WTC11 (cell line): ENCODE measurements at regions not wholly inside any gene's neighbourhood (a gene's known extent, or its start where the extent isn't known, plus 50 kb on each side); places are given as distances from the start of the nearest gene placed in this dataset.

Experiments used
- MAX ChIP-seq: sonication (generic); formaldehyde crosslinking; IDR thresholded peaks from 2 replicates; pipeline ENCODE4 v1.8.0; 2022; ENCODE audit warnings: mild to moderate bottlenecking, missing genetic modification reagents
- NR2C2 ChIP-seq: sonication (generic); formaldehyde crosslinking; IDR thresholded peaks from 2 replicates; pipeline ENCODE4 v1.8.0; 2022; ENCODE audit warnings: mild to moderate bottlenecking, missing genetic modification reagents
- USF2 ChIP-seq: sonication (generic); formaldehyde crosslinking; IDR thresholded peaks from 2 replicates; pipeline ENCODE4 v1.8.1; 2023; ENCODE audit warnings: mild to moderate bottlenecking, missing genetic modification reagents, moderate library complexity
- TF ChIP-seq, protein P1 (sequence below): sonication (generic); formaldehyde crosslinking; IDR thresholded peaks from 2 replicates; pipeline ENCODE4 v1.8.0; 2022; ENCODE audit warnings: mild to moderate bottlenecking, missing genetic modification reagents
- TF ChIP-seq, protein P2 (sequence below): sonication (generic); formaldehyde crosslinking; IDR thresholded peaks from 2 replicates; pipeline ENCODE4 v1.8.1; 2023; ENCODE audit warnings: mild to moderate bottlenecking, missing genetic modification reagents

GRCh38 chr1:29397981-29398380 lies 161.7 kb downstream of the PTPRU start:
- TF ChIP-seq MAX = no peak
- no peak for TF ChIP-seq NR2C2 (CRISPR knock-in tag)
- TF ChIP-seq, protein P1, sequence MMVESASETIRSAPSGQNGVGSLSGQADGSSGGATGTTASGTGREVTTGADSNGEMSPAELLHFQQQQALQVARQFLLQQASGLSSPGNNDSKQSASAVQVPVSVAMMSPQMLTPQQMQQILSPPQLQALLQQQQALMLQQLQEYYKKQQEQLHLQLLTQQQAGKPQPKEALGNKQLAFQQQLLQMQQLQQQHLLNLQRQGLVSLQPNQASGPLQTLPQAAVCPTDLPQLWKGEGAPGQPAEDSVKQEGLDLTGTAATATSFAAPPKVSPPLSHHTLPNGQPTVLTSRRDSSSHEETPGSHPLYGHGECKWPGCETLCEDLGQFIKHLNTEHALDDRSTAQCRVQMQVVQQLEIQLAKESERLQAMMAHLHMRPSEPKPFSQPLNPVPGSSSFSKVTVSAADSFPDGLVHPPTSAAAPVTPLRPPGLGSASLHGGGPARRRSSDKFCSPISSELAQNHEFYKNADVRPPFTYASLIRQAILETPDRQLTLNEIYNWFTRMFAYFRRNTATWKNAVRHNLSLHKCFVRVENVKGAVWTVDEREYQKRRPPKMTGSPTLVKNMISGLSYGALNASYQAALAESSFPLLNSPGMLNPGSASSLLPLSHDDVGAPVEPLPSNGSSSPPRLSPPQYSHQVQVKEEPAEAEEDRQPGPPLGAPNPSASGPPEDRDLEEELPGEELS (CRISPR knock-in tag) = no peak
- TF ChIP-seq, protein P2, sequence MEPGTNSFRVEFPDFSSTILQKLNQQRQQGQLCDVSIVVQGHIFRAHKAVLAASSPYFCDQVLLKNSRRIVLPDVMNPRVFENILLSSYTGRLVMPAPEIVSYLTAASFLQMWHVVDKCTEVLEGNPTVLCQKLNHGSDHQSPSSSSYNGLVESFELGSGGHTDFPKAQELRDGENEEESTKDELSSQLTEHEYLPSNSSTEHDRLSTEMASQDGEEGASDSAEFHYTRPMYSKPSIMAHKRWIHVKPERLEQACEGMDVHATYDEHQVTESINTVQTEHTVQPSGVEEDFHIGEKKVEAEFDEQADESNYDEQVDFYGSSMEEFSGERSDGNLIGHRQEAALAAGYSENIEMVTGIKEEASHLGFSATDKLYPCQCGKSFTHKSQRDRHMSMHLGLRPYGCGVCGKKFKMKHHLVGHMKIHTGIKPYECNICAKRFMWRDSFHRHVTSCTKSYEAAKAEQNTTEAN = no peak
- no peak for TF ChIP-seq USF2 (CRISPR knock-in tag)
